ENCODE measurements at regions not wholly inside any gene's neighbourhood (a gene's known extent, or its start where the extent isn't known, plus 50 kb on each side); places are given as distances from the start of the nearest gene placed in this dataset.

DNA sequence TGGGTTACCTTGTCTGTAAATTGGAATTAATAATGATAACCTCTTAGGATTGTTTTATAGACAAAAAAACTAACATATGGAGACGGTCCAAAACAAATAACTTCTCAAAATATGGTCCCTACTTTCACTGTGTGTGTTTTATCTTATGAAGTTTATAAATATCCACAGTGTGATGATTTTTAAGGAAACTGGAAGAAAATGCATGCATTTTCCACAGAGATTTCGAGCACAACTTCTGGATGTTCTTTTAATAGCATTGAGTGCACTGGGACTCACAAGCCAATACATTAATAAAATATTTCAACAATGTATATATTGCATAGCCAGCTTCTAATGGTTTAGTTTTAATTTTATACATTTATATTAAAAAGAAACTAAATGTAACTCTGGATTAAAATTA lies 87.9 kb upstream of the SPHKAP start:
- ChIA-PET POLR2A (ENCODE audit: unreplicated experiment) (no interaction called here), CTCF (no interaction called here)

DNA sequence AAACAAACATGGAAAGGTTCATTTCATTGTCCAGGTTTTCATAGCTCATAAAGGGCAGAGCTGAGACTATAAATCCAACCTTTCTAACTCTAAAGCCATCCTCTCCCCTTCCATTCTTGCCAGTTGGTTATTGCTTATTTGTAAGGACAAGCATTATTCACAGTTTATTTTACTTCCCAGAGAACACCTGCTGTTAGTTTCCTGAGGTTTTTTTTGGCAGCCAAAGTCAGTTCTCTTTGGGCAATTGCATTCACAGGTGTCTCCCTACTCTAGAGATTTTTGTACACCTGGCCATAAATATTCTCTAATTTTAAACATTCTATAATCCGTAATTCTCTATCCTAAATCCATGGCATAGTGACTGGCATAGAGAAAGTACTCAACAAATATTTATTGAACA lies 87.3 kb upstream of the SPHKAP start:
- H3K27ac ChIP-seq (ENCODE audit: low read length), result no peak overlapping the region
- TF ChIP-seq EZH2phosphoT487 (IDR thresholded peaks at IDR 0.05; ENCODE audit: borderline replicate concordance, low read length), result no peak
- TF ChIP-seq, protein P1, sequence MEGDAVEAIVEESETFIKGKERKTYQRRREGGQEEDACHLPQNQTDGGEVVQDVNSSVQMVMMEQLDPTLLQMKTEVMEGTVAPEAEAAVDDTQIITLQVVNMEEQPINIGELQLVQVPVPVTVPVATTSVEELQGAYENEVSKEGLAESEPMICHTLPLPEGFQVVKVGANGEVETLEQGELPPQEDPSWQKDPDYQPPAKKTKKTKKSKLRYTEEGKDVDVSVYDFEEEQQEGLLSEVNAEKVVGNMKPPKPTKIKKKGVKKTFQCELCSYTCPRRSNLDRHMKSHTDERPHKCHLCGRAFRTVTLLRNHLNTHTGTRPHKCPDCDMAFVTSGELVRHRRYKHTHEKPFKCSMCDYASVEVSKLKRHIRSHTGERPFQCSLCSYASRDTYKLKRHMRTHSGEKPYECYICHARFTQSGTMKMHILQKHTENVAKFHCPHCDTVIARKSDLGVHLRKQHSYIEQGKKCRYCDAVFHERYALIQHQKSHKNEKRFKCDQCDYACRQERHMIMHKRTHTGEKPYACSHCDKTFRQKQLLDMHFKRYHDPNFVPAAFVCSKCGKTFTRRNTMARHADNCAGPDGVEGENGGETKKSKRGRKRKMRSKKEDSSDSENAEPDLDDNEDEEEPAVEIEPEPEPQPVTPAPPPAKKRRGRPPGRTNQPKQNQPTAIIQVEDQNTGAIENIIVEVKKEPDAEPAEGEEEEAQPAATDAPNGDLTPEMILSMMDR (conservative IDR thresholded peaks at IDR 0.05; ENCODE audit: low read depth, low read length), result no peak
- TF ChIP-seq EZH2 (IDR thresholded peaks at IDR 0.05; ENCODE audit: low read length, unreplicated experiment), result no peak
- no peaks in the 10 kb centered on the region for H4K20me1 ChIP-seq (ENCODE audit: low read length)
- no peaks in the 10 kb centered on the region for H3F3A ChIP-seq (ENCODE audit: low read length, unreplicated experiment)
- H3K4me3 ChIP-seq (ENCODE audit: low read length), result no peak overlapping the region
- H3K9me3 ChIP-seq (ENCODE audit: low read length), result no peaks in the 10 kb centered on the region
- no peaks in the 10 kb centered on the region for H3K4me1 ChIP-seq (ENCODE audit: insufficient read depth, low read length)
- no peaks in the 10 kb centered on the region for H3K79me2 ChIP-seq (ENCODE audit: low read length)
- no peaks in the 10 kb centered on the region for H3K36me3 ChIP-seq (ENCODE audit: low read depth, low read length)
- H3K4me2 ChIP-seq (ENCODE audit: low read length), result no peak overlapping the region
- no TSS peak for BruUV-seq (replicated peaks)
- ChIA-PET POLR2A (ENCODE audit: unreplicated experiment) (no interaction called here), CTCF (no interaction called here)
- no peak for ATAC-seq
- peaks cover 12% of the 10 kb centered on the region for H3K27me3 ChIP-seq (ENCODE audit: low read length)
- intact Hi-C loops (cut with micrococcal nuclease), result no loop called here
- DNase-seq, result no peak
- no peaks in the 10 kb centered on the region for H3K9me2 ChIP-seq (replicated peaks; ENCODE audit: low read length)
- H2AFZ ChIP-seq (ENCODE audit: low read length), result no peak overlapping the region
- no peak overlapping the region for H3K9ac ChIP-seq (ENCODE audit: low read length)

More for the DNA sequence above, 87.9 kb upstream of the SPHKAP start:
- Histone ChIP-seq H3K4me1 (ENCODE audit: insufficient read depth, low read length) (no peaks in the 10 kb centered on the region), H4K20me1 (ENCODE audit: low read length) (no peaks in the 10 kb centered on the region), H3K27ac (ENCODE audit: low read length) (no peak overlapping the region), H3K36me3 (ENCODE audit: low read depth, low read length) (no peaks in the 10 kb centered on the region), H3K79me2 (ENCODE audit: low read length) (no peaks in the 10 kb centered on the region), H3K4me3 (ENCODE audit: low read length) (no peak overlapping the region), H3K27me3 (ENCODE audit: low read length) (peaks cover 17% of the 10 kb centered on the region), H3K9me2 (replicated peaks; ENCODE audit: low read length) (no peaks in the 10 kb centered on the region), H2AFZ (ENCODE audit: low read length) (no peak overlapping the region), H3K4me2 (ENCODE audit: low read length) (no peak overlapping the region), H3K9me3 (ENCODE audit: low read length) (no peaks in the 10 kb centered on the region), H3K9ac (ENCODE audit: low read length) (no peak overlapping the region), H3F3A (ENCODE audit: low read length, unreplicated experiment) (no peaks in the 10 kb centered on the region)
- ATAC-seq (no peak), DNase-seq (no peak)
- BruUV-seq (replicated peaks), result no TSS peak
- TF ChIP-seq EZH2 (IDR thresholded peaks at IDR 0.05; ENCODE audit: low read length, unreplicated experiment) (no peak), EZH2phosphoT487 (IDR thresholded peaks at IDR 0.05; ENCODE audit: borderline replicate concordance, low read length) (no peak)
- TF ChIP-seq, protein P1 (conservative IDR thresholded peaks at IDR 0.05; ENCODE audit: low read depth, low read length), result no peak
- intact Hi-C loops (cut with micrococcal nuclease), result no loop called here

DNA sequence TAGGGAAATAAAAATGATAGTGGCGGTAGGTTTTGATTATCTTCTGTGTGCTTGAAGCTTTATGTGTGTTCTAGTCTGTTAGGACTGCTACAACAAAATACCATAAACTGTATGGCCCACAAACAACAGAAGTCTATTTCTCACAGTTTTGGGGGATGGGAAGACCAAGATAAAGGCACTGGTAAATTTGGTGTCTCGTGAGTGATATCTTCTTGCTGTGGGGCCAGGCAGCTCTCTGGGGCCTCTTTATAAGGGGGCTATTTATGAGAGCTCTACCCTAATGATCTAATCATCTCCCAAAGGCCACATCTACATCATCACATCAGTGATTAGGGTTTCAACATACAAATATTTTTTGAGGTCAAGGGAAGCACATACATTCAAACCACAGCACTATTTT lies 86.8 kb upstream of the SPHKAP start:
- Histone ChIP-seq H3K79me2 (ENCODE audit: low read length) (no peaks in the 10 kb centered on the region), H3K9me2 (replicated peaks; ENCODE audit: low read length) (no peaks in the 10 kb centered on the region), H4K20me1 (ENCODE audit: low read length) (no peaks in the 10 kb centered on the region), H3K9ac (ENCODE audit: low read length) (no peak overlapping the region), H3K4me1 (ENCODE audit: insufficient read depth, low read length) (no peaks in the 10 kb centered on the region), H2AFZ (ENCODE audit: low read length) (no peak overlapping the region), H3F3A (ENCODE audit: low read length, unreplicated experiment) (no peaks in the 10 kb centered on the region), H3K27me3 (ENCODE audit: low read length) (peaks cover 8% of the 10 kb centered on the region), H3K4me2 (ENCODE audit: low read length) (no peak overlapping the region), H3K4me3 (ENCODE audit: low read length) (no peak overlapping the region), H3K36me3 (ENCODE audit: low read depth, low read length) (no peaks in the 10 kb centered on the region), H3K27ac (ENCODE audit: low read length) (no peak overlapping the region), H3K9me3 (ENCODE audit: low read length) (no peaks in the 10 kb centered on the region)
- no TSS peak for BruUV-seq (replicated peaks)
- DNase-seq (no peak), ATAC-seq (no peak)
- intact Hi-C loops (cut with micrococcal nuclease), result no loop called here
- ChIA-PET POLR2A (ENCODE audit: unreplicated experiment) (no interaction called here), CTCF (no interaction called here)
- TF ChIP-seq EZH2 (IDR thresholded peaks at IDR 0.05; ENCODE audit: low read length, unreplicated experiment) (no peak), EZH2phosphoT487 (IDR thresholded peaks at IDR 0.05; ENCODE audit: borderline replicate concordance, low read length) (no peak)
- TF ChIP-seq, protein P1 (conservative IDR thresholded peaks at IDR 0.05; ENCODE audit: low read depth, low read length), result no peak
